ENCODE measurements at regions not wholly inside any gene's neighbourhood (a gene's known extent, or its start where the extent isn't known, plus 50 kb on each side); places are given as distances from the start of the nearest gene placed in this dataset.
"Not testable (repeated sequence)": the region's sequence is repeated elsewhere in the genome, so short reads cannot be mapped to it uniquely, and the experiment has no call there.

- no peak for DNase-seq
- Mint-ChIP-seq H3K27me3 (ENCODE audit: low read depth in 3 of 3) (peaks cover 0 to 9% (median 2%) of the 10 kb centered on the region in 3 donors), H3K9me3 (no peaks in the 10 kb centered on the region), H3K4me1 (no peaks in the 10 kb centered on the region), H3K27ac (no peak overlapping the region), H3K4me3 (no peak overlapping the region), H3K36me3 (no peaks in the 10 kb centered on the region)
Measured at GRCh38 chr14:95770777-95771176, 56.9 kb upstream of the TCL1A start.

- no peak for DNase-seq
- Mint-ChIP-seq H3K36me3 (no peaks in the 10 kb centered on the region), H3K4me1 (no peaks in the 10 kb centered on the region), H3K4me3 (no peak overlapping the region), H3K9me3 (no peaks in the 10 kb centered on the region), H3K27me3 (ENCODE audit: low read depth in 3 of 3) (peaks cover 0 to 9% (median 3%) of the 10 kb centered on the region in 3 donors), H3K27ac (no peak overlapping the region)
Measured at GRCh38 chr14:95769976-95770375, 56.1 kb upstream of the TCL1A start.

GRCh38 chr14:95769431-95769830, 55.5 kb upstream of the TCL1A start:
- not testable (repeated sequence) for H3K4me3 Mint-ChIP-seq; H3K4me1 Mint-ChIP-seq; H3K36me3 Mint-ChIP-seq; H3K27ac Mint-ChIP-seq; H3K9me3 Mint-ChIP-seq; DNase-seq; H3K27me3 Mint-ChIP-seq (ENCODE audit: low read depth in 3 of 3)

DNA sequence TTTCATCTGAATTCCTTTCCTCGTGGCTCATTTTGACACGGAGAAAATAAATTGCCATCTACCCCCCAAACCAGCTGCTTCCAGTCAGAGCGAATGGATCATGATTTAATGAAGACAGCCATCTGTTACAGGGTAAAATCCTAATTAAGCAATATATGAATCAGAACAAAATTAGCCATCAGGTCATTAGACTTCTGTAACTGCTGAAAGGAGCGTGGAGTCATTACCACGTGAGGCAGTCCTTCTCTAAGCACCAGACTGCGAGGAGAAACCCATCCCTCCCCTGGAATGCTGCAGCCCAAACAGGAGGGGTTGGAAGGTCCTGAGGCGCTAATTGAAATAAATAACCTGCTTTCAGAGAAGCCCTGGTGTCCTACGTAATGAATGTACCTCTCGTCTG, 51.1 kb upstream of the TCL1A start:
- DNase-seq = no peak
- Mint-ChIP-seq H3K27ac (no peak overlapping the region), H3K27me3 (ENCODE audit: low read depth in 3 of 3) (peaks cover 0 to 13% (median 4%) of the 10 kb centered on the region in 3 donors), H3K36me3 (peaks cover 0 to 3% (median 0%) of the 10 kb centered on the region in 3 donors), H3K4me3 (no peak overlapping the region), H3K9me3 (peaks cover 0 to 3% (median 0%) of the 10 kb centered on the region in 6 donors), H3K4me1 (no peaks in the 10 kb centered on the region)

DNA sequence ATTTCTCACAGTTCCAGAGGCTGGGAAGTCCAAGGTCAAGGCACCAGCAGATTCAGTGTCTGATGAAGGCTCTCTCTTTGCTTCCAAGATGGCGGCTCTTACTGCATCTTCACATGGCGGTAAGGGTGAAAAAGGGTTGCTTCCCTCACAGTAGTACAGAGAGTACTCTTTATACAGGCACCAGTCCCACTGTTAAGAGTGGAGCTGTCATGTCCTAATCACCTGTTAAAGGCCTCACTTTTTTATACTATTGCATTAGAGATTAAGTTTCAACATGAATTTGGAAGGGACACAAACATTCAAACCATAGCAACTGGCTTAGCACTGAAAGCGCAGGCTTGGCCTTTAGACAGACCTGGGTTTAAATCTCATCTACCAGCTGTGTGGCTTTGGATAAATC, 50.0 kb upstream of the TCL1A start:
- H3K4me1 Mint-ChIP-seq = no peaks in the 10 kb centered on the region
- peaks cover 0 to 22% (median 4%) of the 10 kb centered on the region in 3 donors for H3K27me3 Mint-ChIP-seq (ENCODE audit: low read depth in 3 of 3)
- H3K27ac Mint-ChIP-seq = no peak overlapping the region
- peaks cover 0 to 3% (median 0%) of the 10 kb centered on the region in 6 donors for H3K9me3 Mint-ChIP-seq
- H3K4me3 Mint-ChIP-seq = no peak overlapping the region
- peaks cover 0 to 3% (median 0%) of the 10 kb centered on the region in 3 donors for H3K36me3 Mint-ChIP-seq
- no peak for DNase-seq

Data from immature natural killer cell (primary cell).